Right lobe of liver (tissue), 6 donors: ENCODE measurements at regions not wholly inside any gene's neighbourhood (a gene's known extent, or its start where the extent isn't known, plus 50 kb on each side); places are given as distances from the start of the nearest gene placed in this dataset.
"Not testable (repeated sequence)": the region's sequence is repeated elsewhere in the genome, so short reads cannot be mapped to it uniquely, and the experiment has no call there.

ENCODE experiments used
- ATAC-seq, 4 donors: fragments of 200-7000 bp; cut with Tn5 transposase; one replicate each; pipeline ENCODE4 v1.9.1; 2020; ENCODE audit warnings: mild to moderate bottlenecking in 4 of 4, moderate library complexity in 4 of 4
- DNase-seq, 3 donors: peaks; one replicate each; pipeline ENCODE4 v3.0.0-alpha.2; 2020
- H3K27ac ChIP-seq, 3 donors: fragments of 200-600 bp; one replicate each; pipeline ENCODE4 v1.8.0; 2022
- H3K27me3 ChIP-seq, 2 donors: fragments of 200-600 bp; one replicate each; pipeline ENCODE4 v1.8.0; 2022
- H3K36me3 ChIP-seq, 4 donors: fragments of 200-600 bp; sonication (generic) in 1 of 4; one replicate each; pipeline versions ENCODE4 v1.5.1 to v1.8.0; 2017 to 2022; ENCODE audit warnings: control low read depth in 1 of 4
- H3K4me1 ChIP-seq, 4 donors: fragments of 200-600 bp; sonication (generic) in 1 of 4; one replicate each; pipeline versions ENCODE4 v1.5.1 to v1.8.0; 2017 to 2022; ENCODE audit warnings: control low read depth in 1 of 4
- H3K4me3 ChIP-seq, 3 donors: fragments of 200-600 bp; one replicate each; pipeline ENCODE4 v1.8.0; 2022
- H3K9me3 ChIP-seq, 4 donors: fragments of 200-600 bp; sonication (generic) in 1 of 4; one replicate each; pipeline versions ENCODE4 v1.5.1 to v1.8.0; 2017 to 2022; ENCODE audit warnings: control low read depth in 1 of 4
- CTCF ChIP-seq, 4 donors: fragments of 200-600 bp in 3 of 4; fragments of 450-650 bp in 1 of 4; IDR thresholded peaks; one replicate each; pipeline versions ENCODE4 v1.5.1 to v1.8.0; 2016 to 2022; ENCODE audit warnings: antibody characterized with exemption in 4 of 4, mild to moderate bottlenecking in 2 of 4
- POLR2A ChIP-seq: fragments of 450-650 bp; IDR thresholded peaks from one replicate; pipeline ENCODE4 v1.6.1; 2017; ENCODE audit warnings: antibody characterized with exemption, mild to moderate bottlenecking
- WGBS: methylation state at CpG from one replicate; pipeline ENCODE4 v1.1.6; 2018; ENCODE audit warnings: low coverage, low lambda C conversion rate; ENCODE audit not compliant: insufficient coverage; ENCODE audit errors: missing lambda C conversion rate; 5-methylcytosine and 5-hydroxymethylcytosine counted together
- intact Hi-C, 2 donors: fragments of 100-400 bp; cut with DNase I; formaldehyde crosslinking; loops; one replicate each; pipeline versions ENCODE4 v1.11.2 to v1.14.1; 2022
- donor health status: DM: no; HTN: yes; CAD: no.
- donor health status: DM: no; HTN: no; CAD: no.
- donor health status: DM: no; HTN: no; CAD: no.
- donor health status: DM: no; HTN: yes; CAD: no.
- donor health status: DM: no; HTN: yes; CAD: no.

GRCh38 chr14:44453433-44454171 is 53.5 kb downstream of the FSCB start:
- WGBS = 75% methylated on average over 6 of the region's 6 CpGs

GRCh38 chr14:44450232-44450631 is 56.9 kb downstream of the FSCB start:
- H3K27ac ChIP-seq, H3K4me3 ChIP-seq, H3K27me3 ChIP-seq, ATAC-seq, H3K4me1 ChIP-seq, H3K36me3 ChIP-seq, H3K9me3 ChIP-seq, DNase-seq, intact Hi-C loops: not testable (repeated sequence)
- WGBS = 63% methylated on average over 2 of the region's 3 CpGs

More at GRCh38 chr14:44453433-44454171, 53.5 kb downstream of the FSCB start:
- Histone ChIP-seq H3K4me3 (no peak overlapping the region), H3K27ac (no peak overlapping the region), H3K9me3 (no peaks in the 10 kb centered on the region), H3K27me3 (no peaks in the 10 kb centered on the region), H3K4me1 (no peaks in the 10 kb centered on the region), H3K36me3 (no peaks in the 10 kb centered on the region)
- ATAC-seq = no peak
- DNase-seq = no peak
- TF ChIP-seq POLR2A = no peak
- no peak for TF ChIP-seq CTCF (IDR thresholded peaks at IDR 0.05)
- intact Hi-C loops = no loop called here

GRCh38 chr14:44449680-44450079 is 57.4 kb downstream of the FSCB start:
- Histone ChIP-seq H3K4me1 (no peaks in the 10 kb centered on the region), H3K36me3 (no peaks in the 10 kb centered on the region), H3K4me3 (no peak overlapping the region), H3K27ac (no peak overlapping the region), H3K27me3 (no peaks in the 10 kb centered on the region), H3K9me3 (no peaks in the 10 kb centered on the region)
- WGBS = 19% methylated on average over 2 of the region's 2 CpGs
- TF ChIP-seq POLR2A = no peak
- TF ChIP-seq CTCF (IDR thresholded peaks at IDR 0.05) = no peak
- intact Hi-C loops = no loop called here
- ATAC-seq = peak in 1 of 4 donors; percentile 95
- DNase-seq = peak in 1 of 3 donors; percentile 72

- 48% methylated on average over 5 of the region's 5 CpGs for WGBS
- Histone ChIP-seq H3K27me3 (no peaks in the 10 kb centered on the region), H3K27ac (no peak overlapping the region), H3K36me3 (no peaks in the 10 kb centered on the region), H3K4me3 (no peak overlapping the region), H3K9me3 (no peaks in the 10 kb centered on the region), H3K4me1 (no peaks in the 10 kb centered on the region)
- ATAC-seq (no peak), DNase-seq (no peak)
- intact Hi-C loops = no loop called here
- no peak for TF ChIP-seq CTCF (IDR thresholded peaks at IDR 0.05)
- no peak for TF ChIP-seq POLR2A
Observed at GRCh38 chr14:44448951-44449358, 58.1 kb downstream of the FSCB start.

- ATAC-seq (no peak), DNase-seq (no peak)
- Histone ChIP-seq H3K4me1 (no peaks in the 10 kb centered on the region), H3K36me3 (no peaks in the 10 kb centered on the region), H3K27ac (no peak overlapping the region), H3K9me3 (no peaks in the 10 kb centered on the region), H3K27me3 (no peaks in the 10 kb centered on the region), H3K4me3 (no peak overlapping the region)
- 43% methylated on average over 2 of the region's 2 CpGs for WGBS
- intact Hi-C loops = no loop called here
- TF ChIP-seq CTCF (IDR thresholded peaks at IDR 0.05) = no peak
- no peak for TF ChIP-seq POLR2A
Observed at GRCh38 chr14:44446965-44447364, 60.1 kb downstream of the FSCB start.
